ENCODE measurements at regions not wholly inside any gene's neighbourhood (a gene's known extent, or its start where the extent isn't known, plus 50 kb on each side); places are given as distances from the start of the nearest gene placed in this dataset.

GRCh38 chr1:97014426-97014825 lies 292.8 kb downstream of the PTBP2 start:
- no peak overlapping the region for H3K4me3 ChIP-seq (ENCODE audit: low read depth, low read length)
- TF ChIP-seq CTCF (IDR thresholded peaks at IDR 0.05; ENCODE audit: low read depth, low read length, missing control alignments): no peak
- DNase-seq (ENCODE audit: low read depth): no peak
- in situ Hi-C loops (cut with HindIII; ENCODE audit: low sequenced_read_pairs): no loop called here

GRCh38 chr1:97017895-97018294 lies 296.3 kb downstream of the PTBP2 start:
- H3K4me3 ChIP-seq (ENCODE audit: low read depth, low read length): no peak overlapping the region
- in situ Hi-C loops (cut with HindIII; ENCODE audit: low sequenced_read_pairs): no loop called here
- no peak for TF ChIP-seq CTCF (IDR thresholded peaks at IDR 0.05; ENCODE audit: low read depth, low read length, missing control alignments)
- DNase-seq (ENCODE audit: low read depth): no peak
